ENCODE measurements at regions not wholly inside any gene's neighbourhood (a gene's known extent, or its start where the extent isn't known, plus 50 kb on each side); places are given as distances from the start of the nearest gene placed in this dataset.
A peak's percentile ranks its signal among the peaks of the same experiment; 100 is the strongest.

DNA sequence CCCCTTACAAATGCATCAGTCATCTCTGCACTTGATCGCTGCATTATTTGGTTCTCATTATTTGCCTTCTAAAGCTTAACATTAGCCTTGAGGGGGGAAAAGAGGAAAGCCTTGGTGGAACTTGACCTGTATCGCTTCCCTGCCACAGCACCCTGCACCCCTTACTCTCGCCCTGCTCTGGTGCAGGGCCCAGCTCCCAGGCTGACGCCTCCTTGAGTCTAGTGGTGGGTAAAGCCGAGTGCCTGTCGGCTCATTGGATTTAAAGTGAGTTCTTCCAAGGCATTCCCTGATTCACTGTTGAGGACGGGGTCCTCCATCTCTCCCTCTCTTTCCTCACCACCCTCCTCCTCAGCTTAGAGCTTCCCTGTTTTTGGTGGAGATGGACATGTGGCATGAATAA, 145.0 kb upstream of the GYPC start:
- Mint-ChIP-seq H3K36me3 (ENCODE audit: low read depth) (no peaks in the 10 kb centered on the region), H3K9me3 (no peaks in the 10 kb centered on the region), H3K27me3 (ENCODE audit: low read depth) (no peaks in the 10 kb centered on the region), H3K4me3 (no peak overlapping the region), H3K4me1 (peaks cover 37% of the 10 kb centered on the region), H3K27ac (ENCODE audit: unreplicated experiment) (peak overlapping the region; percentile 29)
- TF ChIP-seq, protein P1, sequence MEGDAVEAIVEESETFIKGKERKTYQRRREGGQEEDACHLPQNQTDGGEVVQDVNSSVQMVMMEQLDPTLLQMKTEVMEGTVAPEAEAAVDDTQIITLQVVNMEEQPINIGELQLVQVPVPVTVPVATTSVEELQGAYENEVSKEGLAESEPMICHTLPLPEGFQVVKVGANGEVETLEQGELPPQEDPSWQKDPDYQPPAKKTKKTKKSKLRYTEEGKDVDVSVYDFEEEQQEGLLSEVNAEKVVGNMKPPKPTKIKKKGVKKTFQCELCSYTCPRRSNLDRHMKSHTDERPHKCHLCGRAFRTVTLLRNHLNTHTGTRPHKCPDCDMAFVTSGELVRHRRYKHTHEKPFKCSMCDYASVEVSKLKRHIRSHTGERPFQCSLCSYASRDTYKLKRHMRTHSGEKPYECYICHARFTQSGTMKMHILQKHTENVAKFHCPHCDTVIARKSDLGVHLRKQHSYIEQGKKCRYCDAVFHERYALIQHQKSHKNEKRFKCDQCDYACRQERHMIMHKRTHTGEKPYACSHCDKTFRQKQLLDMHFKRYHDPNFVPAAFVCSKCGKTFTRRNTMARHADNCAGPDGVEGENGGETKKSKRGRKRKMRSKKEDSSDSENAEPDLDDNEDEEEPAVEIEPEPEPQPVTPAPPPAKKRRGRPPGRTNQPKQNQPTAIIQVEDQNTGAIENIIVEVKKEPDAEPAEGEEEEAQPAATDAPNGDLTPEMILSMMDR (conservative IDR thresholded peaks at IDR 0.05), result no peak
- no peak for DNase-seq (ENCODE audit: low read depth, low spot score)

- Mint-ChIP-seq H3K4me3 (no peak overlapping the region), H3K27ac (ENCODE audit: unreplicated experiment) (no peak overlapping the region), H3K4me1 (peaks cover 31% of the 10 kb centered on the region), H3K27me3 (ENCODE audit: low read depth) (no peaks in the 10 kb centered on the region), H3K36me3 (ENCODE audit: low read depth) (no peaks in the 10 kb centered on the region), H3K9me3 (no peaks in the 10 kb centered on the region)
- TF ChIP-seq, protein P1 (conservative IDR thresholded peaks at IDR 0.05), result no peak
- DNase-seq (ENCODE audit: low read depth, low spot score), result no peak
Measured at GRCh38 chr2:126512026-126512425, 143.9 kb upstream of the GYPC start.

- no peaks in the 10 kb centered on the region for H3K27me3 Mint-ChIP-seq (ENCODE audit: low read depth)
- no peak for DNase-seq (ENCODE audit: low read depth, low spot score)
- H3K9me3 Mint-ChIP-seq, result no peaks in the 10 kb centered on the region
- no peak overlapping the region for H3K27ac Mint-ChIP-seq (ENCODE audit: unreplicated experiment)
- H3K4me3 Mint-ChIP-seq, result no peak overlapping the region
- H3K36me3 Mint-ChIP-seq (ENCODE audit: low read depth), result no peaks in the 10 kb centered on the region
- H3K4me1 Mint-ChIP-seq, result peaks cover 23% of the 10 kb centered on the region
- TF ChIP-seq, protein P1 (conservative IDR thresholded peaks at IDR 0.05), result no peak
Measured at GRCh38 chr2:126513033-126513432, 142.9 kb upstream of the GYPC start.

GRCh38 chr2:126515471-126515870, 140.5 kb upstream of the GYPC start:
- no peaks in the 10 kb centered on the region for H3K27me3 Mint-ChIP-seq (ENCODE audit: low read depth)
- no peak overlapping the region for H3K27ac Mint-ChIP-seq (ENCODE audit: unreplicated experiment)
- H3K9me3 Mint-ChIP-seq, result no peaks in the 10 kb centered on the region
- TF ChIP-seq, protein P1 (conservative IDR thresholded peaks at IDR 0.05), result no peak
- H3K4me1 Mint-ChIP-seq, result peaks cover 9% of the 10 kb centered on the region
- DNase-seq (ENCODE audit: low read depth, low spot score), result no peak
- H3K4me3 Mint-ChIP-seq, result no peak overlapping the region
- no peaks in the 10 kb centered on the region for H3K36me3 Mint-ChIP-seq (ENCODE audit: low read depth)

GRCh38 chr2:126518196-126518595, 137.8 kb upstream of the GYPC start:
- DNase-seq (ENCODE audit: low read depth, low spot score), result no peak
- Mint-ChIP-seq H3K27me3 (ENCODE audit: low read depth) (no peaks in the 10 kb centered on the region), H3K4me3 (no peak overlapping the region), H3K4me1 (no peaks in the 10 kb centered on the region), H3K36me3 (ENCODE audit: low read depth) (no peaks in the 10 kb centered on the region), H3K27ac (ENCODE audit: unreplicated experiment) (no peak overlapping the region), H3K9me3 (no peaks in the 10 kb centered on the region)
- TF ChIP-seq, protein P1 (conservative IDR thresholded peaks at IDR 0.05), result no peak

Measured in neural crest cell (in vitro differentiated cells).